OCI-LY1 (cell line): ENCODE measurements at regions not wholly inside any gene's neighbourhood (a gene's known extent, or its start where the extent isn't known, plus 50 kb on each side); places are given as distances from the start of the nearest gene placed in this dataset.

Experiments used
- H2AFZ ChIP-seq: fragments of 200-600 bp; sonication (generic), shearing (Covaris generic); 2 replicates; pipeline ENCODE4 v1.6.0; 2014; ENCODE audit warnings: antibody characterized with exemption, mild to moderate bottlenecking, low read length
- H3F3A ChIP-seq: fragments of 200-600 bp; sonication (generic), shearing (Covaris generic); 2 replicates; pipeline ENCODE4 v1.6.0; 2014; ENCODE audit warnings: mild to moderate bottlenecking, antibody characterized with exemption, low read length, moderate library complexity; ENCODE audit not compliant: insufficient read depth
- H3K27ac ChIP-seq: fragments of 200-600 bp; sonication (generic); 2 replicates; pipeline ENCODE4 v1.5.1; 2014; ENCODE audit warnings: low read length, mixed run types, mild to moderate bottlenecking, low read depth; ENCODE audit not compliant: poor library complexity, severe bottlenecking
- H3K27me3 ChIP-seq: fragments of 200-600 bp; sonication (generic); 2 replicates; pipeline ENCODE4 v1.6.0; 2014; ENCODE audit warnings: antibody characterized with exemption, mild to moderate bottlenecking, low read length, moderate library complexity; ENCODE audit not compliant: insufficient read depth
- H3K36me3 ChIP-seq: fragments of 200-600 bp; sonication (generic); 2 replicates; pipeline ENCODE4 v1.6.1; 2014; ENCODE audit warnings: mild to moderate bottlenecking, antibody characterized with exemption, low read length, moderate library complexity, mixed read lengths; ENCODE audit not compliant: insufficient read depth
- H3K4me1 ChIP-seq: fragments of 200-600 bp; sonication (generic); 2 replicates; pipeline ENCODE4 v1.5.1; 2014; ENCODE audit warnings: mild to moderate bottlenecking, low read length, moderate library complexity; ENCODE audit not compliant: insufficient read depth, severe bottlenecking
- H3K4me2 ChIP-seq: fragments of 200-600 bp; sonication (generic), shearing (Covaris generic); 2 replicates; pipeline ENCODE4 v1.6.1; 2014; ENCODE audit warnings: low read length
- H3K4me3 ChIP-seq: fragments of 200-600 bp; sonication (generic); 2 replicates; pipeline ENCODE4 v1.5.1; 2014; ENCODE audit warnings: low read length, low read depth, mild to moderate bottlenecking, mixed read lengths; ENCODE audit not compliant: poor library complexity, severe bottlenecking
- H3K79me2 ChIP-seq: fragments of 200-600 bp; shearing (Covaris generic); 2 replicates; pipeline ENCODE4 v1.6.1; 2016; ENCODE audit warnings: mixed run types, low read length, mixed read lengths; ENCODE audit not compliant: insufficient read depth
- H3K9ac ChIP-seq: fragments of 200-600 bp; sonication (generic), shearing (Covaris generic); 2 replicates; pipeline ENCODE4 v1.6.1; 2014; ENCODE audit warnings: mild to moderate bottlenecking, low read length, mixed read lengths
- H3K9me2 ChIP-seq: fragments of 200-600 bp; sonication (generic), shearing (Covaris generic); 2 replicates; pipeline ENCODE4 v1.6.1; 2014; ENCODE audit warnings: low read depth, mild to moderate bottlenecking, low read length, mixed read lengths
- H3K9me3 ChIP-seq: fragments of 200-600 bp; shearing (Covaris generic); 2 replicates; pipeline ENCODE4 v1.6.1; 2014; ENCODE audit warnings: low read length, mixed read lengths
- H4K20me1 ChIP-seq: fragments of 200-600 bp; sonication (generic), shearing (Covaris generic); 2 replicates; pipeline ENCODE4 v1.6.0; 2016; ENCODE audit warnings: mild to moderate bottlenecking, low read length; ENCODE audit not compliant: insufficient read depth
- CTCF ChIP-seq: fragments of 200-600 bp; sonication (generic), shearing (Covaris generic); IDR thresholded peaks from 2 replicates; pipeline ENCODE4 v1.5.1; 2017; ENCODE audit warnings: mild to moderate bottlenecking, antibody characterized with exemption, low read length, moderate library complexity, mixed read lengths
- EZH2 ChIP-seq: fragments of 200-600 bp; sonication (generic), shearing (Covaris generic); IDR thresholded peaks from 2 replicates; pipeline ENCODE4 v1.8.0; 2017; ENCODE audit warnings: borderline replicate concordance, mixed run types, mild to moderate bottlenecking, antibody characterized with exemption, low read length, moderate library complexity, mixed read lengths

- no peaks in the 10 kb centered on the region for H3F3A ChIP-seq
- H4K20me1 ChIP-seq, result no peaks in the 10 kb centered on the region
- no peaks in the 10 kb centered on the region for H3K4me1 ChIP-seq
- H3K9me3 ChIP-seq, result no peaks in the 10 kb centered on the region
- H3K36me3 ChIP-seq, result no peaks in the 10 kb centered on the region
- no peaks in the 10 kb centered on the region for H3K9me2 ChIP-seq
- no peak for TF ChIP-seq CTCF
- no peak for TF ChIP-seq EZH2
- H3K27ac ChIP-seq, result no peak overlapping the region
- no peaks in the 10 kb centered on the region for H3K79me2 ChIP-seq
- no peak overlapping the region for H3K4me3 ChIP-seq
- no peaks in the 10 kb centered on the region for H3K27me3 ChIP-seq
- H3K9ac ChIP-seq, result no peak overlapping the region
- H2AFZ ChIP-seq, result no peak overlapping the region
- no peak overlapping the region for H3K4me2 ChIP-seq
These were observed 2447.7 kb downstream of the PCDH9 start for GRCh38 chr13:64782466-64782865.

GRCh38 chr13:64778002-64778401 lies 2452.1 kb downstream of the PCDH9 start:
- H3K4me3 ChIP-seq, result no peak overlapping the region
- no peak for TF ChIP-seq CTCF
- no peak for TF ChIP-seq EZH2
- no peaks in the 10 kb centered on the region for H3K79me2 ChIP-seq
- H3K27me3 ChIP-seq, result no peaks in the 10 kb centered on the region
- H3K9ac ChIP-seq, result no peak overlapping the region
- H3K9me3 ChIP-seq, result no peaks in the 10 kb centered on the region
- H3K9me2 ChIP-seq, result no peaks in the 10 kb centered on the region
- H3K27ac ChIP-seq, result no peak overlapping the region
- no peaks in the 10 kb centered on the region for H3F3A ChIP-seq
- H3K4me2 ChIP-seq, result no peak overlapping the region
- H2AFZ ChIP-seq, result no peak overlapping the region
- H4K20me1 ChIP-seq, result no peaks in the 10 kb centered on the region
- no peaks in the 10 kb centered on the region for H3K4me1 ChIP-seq
- no peaks in the 10 kb centered on the region for H3K36me3 ChIP-seq

- Histone ChIP-seq H3K27me3 (no peaks in the 10 kb centered on the region), H3K9me3 (no peaks in the 10 kb centered on the region), H3K4me2 (no peak overlapping the region), H3K27ac (no peak overlapping the region), H3K36me3 (no peaks in the 10 kb centered on the region), H3K9ac (no peak overlapping the region), H3F3A (no peaks in the 10 kb centered on the region), H3K4me1 (no peaks in the 10 kb centered on the region), H4K20me1 (no peaks in the 10 kb centered on the region), H3K9me2 (no peaks in the 10 kb centered on the region), H2AFZ (no peak overlapping the region), H3K4me3 (no peak overlapping the region), H3K79me2 (no peaks in the 10 kb centered on the region)
- TF ChIP-seq CTCF, result no peak
- TF ChIP-seq EZH2, result no peak
These were observed 2455.2 kb downstream of the PCDH9 start for GRCh38 chr13:64774915-64775314.
